ENCODE measurements at regions not wholly inside any gene's neighbourhood (a gene's known extent, or its start where the extent isn't known, plus 50 kb on each side); places are given as distances from the start of the nearest gene placed in this dataset. TPM values are rescaled to one million over a fixed set of nuclear protein-coding genes. Genes with fewer than 3 reads are reported as not detected.

- DNase-seq (ENCODE audit: low spot score), result no peak
- TF ChIP-seq CTCF (IDR thresholded peaks at IDR 0.05), result no peak
- ATAC-seq (ENCODE audit: low FRiP score), result no peak
Measured at GRCh38 chr22:27690599-27690998, 111.0 kb downstream of the MN1 start.

- ATAC-seq (ENCODE audit: low FRiP score), result no peak
- TF ChIP-seq CTCF (IDR thresholded peaks at IDR 0.05), result no peak
- DNase-seq (ENCODE audit: low spot score), result no peak
Measured at GRCh38 chr22:27692243-27692642, 109.3 kb downstream of the MN1 start.

GRCh38 chr22:27695925-27696324 is 105.6 kb downstream of the MN1 start:
- ATAC-seq (ENCODE audit: low FRiP score), result no peak
- no peak for DNase-seq (ENCODE audit: low spot score)
- no peak for TF ChIP-seq CTCF (IDR thresholded peaks at IDR 0.05)

GRCh38 chr22:27697888-27698287 is 103.7 kb downstream of the MN1 start:
- DNase-seq (ENCODE audit: low spot score) (no peak), ATAC-seq (ENCODE audit: low FRiP score) (peak; percentile 10)
- TF ChIP-seq CTCF (IDR thresholded peaks at IDR 0.05), result no peak

Small RNA genes lying in the stretch of these regions (small RNA-seq; reads per million reads assigned to genes)
- not detected for gene RNU6-1066P
